WERI-Rb-1 (cell line): ENCODE measurements at regions not wholly inside any gene's neighbourhood (a gene's known extent, or its start where the extent isn't known, plus 50 kb on each side); places are given as distances from the start of the nearest gene placed in this dataset.
"Not testable (repeated sequence)": the region's sequence is repeated elsewhere in the genome, so short reads cannot be mapped to it uniquely, and the experiment has no call there.

Source experiments
- DNase-seq: peaks from one replicate; pipeline ENCODE4 v3.0.0-alpha.2; 2020
- H3K27ac ChIP-seq: fragments of 250-450 bp; sonication (Bioruptor Pico); 2 replicates; pipeline ENCODE4 v1.5.1; 2020; ENCODE audit warnings: mild to moderate bottlenecking, moderate library complexity
- H3K27me3 ChIP-seq: fragments of 250-450 bp; sonication (Bioruptor Pico); 2 replicates; pipeline ENCODE4 v1.5.1; 2021; ENCODE audit warnings: mild to moderate bottlenecking, low read depth, moderate library complexity; ENCODE audit not compliant: insufficient read depth, severe bottlenecking
- H3K36me3 ChIP-seq: fragments of 250-450 bp; sonication (Bioruptor Pico); 2 replicates; pipeline ENCODE4 v1.5.1; 2020; ENCODE audit warnings: mild to moderate bottlenecking, moderate library complexity
- H3K4me3 ChIP-seq: 2 replicates; pipeline ENCODE4 v1.5.1; 2011; ENCODE audit warnings: low read depth, mild to moderate bottlenecking, control low read depth, low read length
- H3K9me3 ChIP-seq: fragments of 250-450 bp; sonication (Bioruptor Pico); 2 replicates; pipeline ENCODE4 v1.5.1; 2021; ENCODE audit warnings: mild to moderate bottlenecking, moderate library complexity; ENCODE audit not compliant: severe bottlenecking
- TF ChIP-seq, protein P1 (sequence below): IDR thresholded peaks from 2 replicates; pipeline ENCODE4 v1.5.1; 2011; ENCODE audit warnings: low read depth, mild to moderate bottlenecking, control low read depth, inconsistent platforms, low read length

- no peak overlapping the region for H3K4me3 ChIP-seq
- no peaks in the 10 kb centered on the region for H3K36me3 ChIP-seq
- no peaks in the 10 kb centered on the region for H3K27me3 ChIP-seq
- H3K9me3 ChIP-seq, result no peaks in the 10 kb centered on the region
- H3K27ac ChIP-seq, result no peak overlapping the region
- TF ChIP-seq, protein P1, sequence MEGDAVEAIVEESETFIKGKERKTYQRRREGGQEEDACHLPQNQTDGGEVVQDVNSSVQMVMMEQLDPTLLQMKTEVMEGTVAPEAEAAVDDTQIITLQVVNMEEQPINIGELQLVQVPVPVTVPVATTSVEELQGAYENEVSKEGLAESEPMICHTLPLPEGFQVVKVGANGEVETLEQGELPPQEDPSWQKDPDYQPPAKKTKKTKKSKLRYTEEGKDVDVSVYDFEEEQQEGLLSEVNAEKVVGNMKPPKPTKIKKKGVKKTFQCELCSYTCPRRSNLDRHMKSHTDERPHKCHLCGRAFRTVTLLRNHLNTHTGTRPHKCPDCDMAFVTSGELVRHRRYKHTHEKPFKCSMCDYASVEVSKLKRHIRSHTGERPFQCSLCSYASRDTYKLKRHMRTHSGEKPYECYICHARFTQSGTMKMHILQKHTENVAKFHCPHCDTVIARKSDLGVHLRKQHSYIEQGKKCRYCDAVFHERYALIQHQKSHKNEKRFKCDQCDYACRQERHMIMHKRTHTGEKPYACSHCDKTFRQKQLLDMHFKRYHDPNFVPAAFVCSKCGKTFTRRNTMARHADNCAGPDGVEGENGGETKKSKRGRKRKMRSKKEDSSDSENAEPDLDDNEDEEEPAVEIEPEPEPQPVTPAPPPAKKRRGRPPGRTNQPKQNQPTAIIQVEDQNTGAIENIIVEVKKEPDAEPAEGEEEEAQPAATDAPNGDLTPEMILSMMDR, result no peak
- DNase-seq, result no peak
Observed at GRCh38 chr3:127072221-127072771, 89.4 kb downstream of the PLXNA1 start.

DNA sequence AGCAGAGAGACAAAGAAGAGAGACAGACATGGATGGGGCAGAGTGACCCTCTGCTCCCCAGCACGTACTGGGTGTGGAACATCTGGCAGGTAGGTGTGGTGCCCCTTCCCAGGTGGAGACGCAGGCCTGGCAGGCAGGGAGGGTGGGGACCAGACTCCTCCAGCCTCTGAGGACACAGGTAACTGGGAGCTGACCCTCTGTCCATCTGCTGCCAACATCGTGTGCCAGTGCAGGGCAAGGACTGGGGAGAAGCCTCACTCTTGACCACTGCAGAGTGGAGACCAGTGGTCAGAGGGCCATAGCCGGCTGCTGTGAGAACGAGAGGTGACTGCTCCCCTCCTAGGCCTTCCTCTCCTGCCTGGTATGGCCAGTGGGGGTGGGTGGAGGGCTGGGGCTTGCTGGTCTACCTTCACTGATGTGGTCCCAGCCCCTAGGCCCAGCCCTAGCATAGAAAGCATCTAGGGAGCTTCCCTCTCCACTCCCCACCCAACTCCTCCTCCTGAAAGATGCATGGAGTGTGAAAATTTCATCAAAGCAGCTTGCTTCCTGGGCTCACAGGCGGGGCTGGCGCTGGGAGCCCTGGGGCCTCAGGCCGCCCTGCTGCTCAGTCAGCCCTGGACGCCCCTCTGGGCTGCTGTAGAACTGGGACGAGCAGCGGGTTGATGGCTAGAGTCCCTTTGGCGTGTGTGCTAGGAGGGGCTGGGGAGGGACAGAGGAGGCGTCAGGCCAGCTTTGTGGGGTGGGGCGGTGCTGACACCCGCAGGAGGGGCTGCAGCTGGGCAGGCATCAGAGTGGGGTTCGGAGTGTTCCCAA, 90.3 kb downstream of the PLXNA1 start:
- Histone ChIP-seq H3K36me3 (no peaks in the 10 kb centered on the region), H3K9me3 (no peaks in the 10 kb centered on the region), H3K27me3 (no peaks in the 10 kb centered on the region), H3K4me3 (no peak overlapping the region), H3K27ac (no peak overlapping the region)
- DNase-seq, result no peak
- TF ChIP-seq, protein P1, result no peak

DNA sequence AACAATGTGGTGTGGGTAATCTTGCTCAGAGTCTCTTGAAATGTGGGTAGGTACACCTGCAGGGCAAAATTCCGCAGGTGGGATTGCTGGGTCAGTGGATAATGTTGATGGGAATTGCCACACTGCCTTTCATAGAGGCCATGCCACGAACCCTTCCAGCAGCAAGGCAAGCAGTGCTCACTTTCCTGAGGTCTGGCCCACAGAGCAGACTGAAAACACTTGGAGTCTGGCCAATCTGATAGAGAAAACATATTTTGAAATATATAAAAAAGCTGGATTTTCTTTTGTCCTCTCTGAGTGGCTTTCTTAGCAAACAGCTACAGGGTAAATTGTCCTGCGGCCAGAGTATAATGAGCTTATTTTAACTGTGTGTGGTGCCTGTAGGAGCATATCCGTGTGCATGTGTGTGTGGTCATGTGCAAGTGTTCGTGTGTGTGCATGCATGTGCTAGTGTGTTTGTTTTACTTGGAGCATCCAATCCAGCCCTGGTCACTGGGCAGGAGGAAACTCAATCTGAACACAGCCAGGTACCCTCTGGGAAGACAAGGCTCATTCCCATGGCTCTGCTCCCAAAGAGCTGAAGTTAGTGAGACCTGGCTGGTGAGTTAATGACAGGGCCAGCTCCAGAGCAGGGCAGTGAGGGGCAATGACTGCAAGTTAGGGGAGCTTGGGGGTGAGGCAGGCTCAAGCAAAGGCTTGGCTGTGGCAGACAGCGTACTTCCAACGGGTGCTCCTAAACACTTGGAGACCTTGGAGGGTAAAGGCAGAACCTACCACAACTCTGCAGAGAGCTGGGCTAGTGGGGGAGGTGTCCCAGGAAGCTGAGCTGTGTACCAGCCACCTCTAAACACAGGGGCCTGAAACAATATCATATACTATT, 91.3 kb downstream of the PLXNA1 start:
- no peak for DNase-seq
- Histone ChIP-seq H3K4me3 (no peak overlapping the region), H3K36me3 (no peaks in the 10 kb centered on the region), H3K9me3 (no peaks in the 10 kb centered on the region), H3K27me3 (no peaks in the 10 kb centered on the region), H3K27ac (no peak overlapping the region)
- TF ChIP-seq, protein P1, result no peak

DNA sequence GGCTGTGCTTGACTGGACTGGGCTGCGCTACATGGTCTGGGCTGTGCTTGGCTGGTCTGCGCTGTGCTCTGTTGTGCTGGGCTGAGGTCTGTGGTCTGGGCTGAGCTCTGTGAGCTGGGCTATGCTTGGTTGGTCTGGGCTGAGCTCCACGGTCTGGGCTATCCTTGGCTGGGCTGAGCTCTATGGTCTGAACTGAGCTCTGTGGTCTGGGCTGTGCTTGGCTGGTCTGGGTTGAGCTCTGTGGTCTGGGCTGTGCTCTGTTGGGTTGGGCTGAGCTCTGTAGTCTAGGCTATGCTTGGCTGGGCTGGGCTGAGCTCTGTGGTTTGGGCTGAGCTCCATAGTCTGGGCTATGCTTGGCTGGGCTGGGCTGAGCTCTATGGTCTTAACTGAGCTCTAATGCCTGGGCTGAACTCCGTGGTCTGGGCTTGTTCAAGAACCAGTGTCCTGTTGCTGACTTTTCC, 92.0 kb downstream of the PLXNA1 start:
- no peaks in the 10 kb centered on the region for H3K9me3 ChIP-seq
- no peak overlapping the region for H3K4me3 ChIP-seq
- peak overlapping the region; percentile 53 for H3K27ac ChIP-seq
- DNase-seq, result peak; percentile 54
- no peaks in the 10 kb centered on the region for H3K36me3 ChIP-seq
- TF ChIP-seq, protein P1, result no peak
- H3K27me3 ChIP-seq, result no peaks in the 10 kb centered on the region

DNA sequence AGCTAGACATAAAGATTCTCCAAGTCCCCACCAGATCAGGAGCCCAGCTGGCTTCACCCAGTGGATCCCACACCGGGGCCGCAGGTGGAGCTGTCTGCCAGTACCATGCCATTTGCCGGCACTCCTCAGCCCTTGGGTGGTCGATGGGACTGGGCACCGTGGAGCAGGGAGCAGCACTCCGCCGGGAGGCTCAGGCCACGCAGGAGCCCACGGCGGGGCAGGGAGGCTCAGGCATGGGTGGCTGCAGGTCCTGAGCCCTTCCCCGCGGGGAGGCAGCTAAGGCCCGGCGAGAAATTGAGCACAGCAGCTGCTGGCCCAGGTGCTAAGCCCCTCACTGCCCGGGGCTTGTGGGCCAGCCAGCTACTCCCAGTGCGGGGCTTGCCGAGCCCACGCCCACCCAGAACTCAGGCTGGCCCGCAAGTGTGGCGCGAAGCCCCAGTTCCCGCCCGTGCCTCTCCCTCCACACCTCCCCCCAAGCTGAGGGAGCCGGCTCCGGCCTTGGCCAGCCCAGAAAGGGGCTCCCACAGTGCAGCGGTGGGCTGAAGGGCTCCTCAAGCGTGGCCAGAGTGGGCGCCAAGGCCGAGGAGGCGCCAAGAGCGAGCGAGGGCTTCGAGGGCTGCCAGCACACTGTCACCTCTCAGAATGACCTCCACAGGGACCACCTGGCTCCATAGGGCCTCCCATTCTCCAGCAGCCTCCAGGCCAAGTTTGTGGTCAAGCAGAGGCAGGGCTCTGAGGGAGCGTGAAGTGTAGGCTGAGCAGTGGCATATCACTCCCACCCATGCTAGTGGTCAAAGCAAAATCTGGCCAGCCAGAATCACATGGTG, 93.5 kb downstream of the PLXNA1 start:
- DNase-seq, H3K4me3 ChIP-seq, H3K27me3 ChIP-seq, H3K36me3 ChIP-seq, H3K9me3 ChIP-seq: not testable (repeated sequence)
- peak overlapping the region; percentile 85 for H3K27ac ChIP-seq
